Immature natural killer cell (primary cell): ENCODE measurements at regions not wholly inside any gene's neighbourhood (a gene's known extent, or its start where the extent isn't known, plus 50 kb on each side); places are given as distances from the start of the nearest gene placed in this dataset.

Experiments used
- DNase-seq, 3 donors: peaks; one replicate each; pipeline ENCODE4 v3.0.0; 2022; ENCODE audit warnings: mixed read lengths in 1 of 3
- H3K27ac Mint-ChIP-seq, 6 donors: one replicate each; pipeline ENCODE4 v1.8.0; 2020; ENCODE audit warnings: mixed read lengths in 6 of 6, mild to moderate bottlenecking in 5 of 6, inconsistent platforms in 4 of 6, moderate library complexity in 3 of 6
- H3K27me3 Mint-ChIP-seq, 3 donors: one replicate each; pipeline ENCODE4 v1.8.0; 2020 to 2021; ENCODE audit warnings: low read depth in 3 of 3, mild to moderate bottlenecking in 3 of 3, mixed read lengths in 3 of 3, moderate library complexity in 3 of 3, inconsistent platforms in 1 of 3
- H3K36me3 Mint-ChIP-seq, 3 donors: one replicate each; pipeline ENCODE4 v1.8.0; 2020; ENCODE audit warnings: mixed read lengths in 3 of 3, inconsistent platforms in 2 of 3, mild to moderate bottlenecking in 2 of 3
- H3K4me1 Mint-ChIP-seq, 2 donors: one replicate each; pipeline ENCODE4 v1.8.0; 2020; ENCODE audit warnings: inconsistent platforms in 2 of 2, mild to moderate bottlenecking in 2 of 2, mixed read lengths in 2 of 2, moderate library complexity in 1 of 2
- H3K4me3 Mint-ChIP-seq, 5 donors: one replicate each; pipeline ENCODE4 v1.8.0; 2020; ENCODE audit warnings: mild to moderate bottlenecking in 5 of 5, mixed read lengths in 5 of 5, inconsistent platforms in 3 of 5, moderate library complexity in 3 of 5
- H3K9me3 Mint-ChIP-seq, 6 donors: one replicate each; pipeline ENCODE4 v1.8.0; 2020; ENCODE audit warnings: mild to moderate bottlenecking in 6 of 6, mixed read lengths in 6 of 6, inconsistent platforms in 4 of 6, moderate library complexity in 3 of 6

DNA sequence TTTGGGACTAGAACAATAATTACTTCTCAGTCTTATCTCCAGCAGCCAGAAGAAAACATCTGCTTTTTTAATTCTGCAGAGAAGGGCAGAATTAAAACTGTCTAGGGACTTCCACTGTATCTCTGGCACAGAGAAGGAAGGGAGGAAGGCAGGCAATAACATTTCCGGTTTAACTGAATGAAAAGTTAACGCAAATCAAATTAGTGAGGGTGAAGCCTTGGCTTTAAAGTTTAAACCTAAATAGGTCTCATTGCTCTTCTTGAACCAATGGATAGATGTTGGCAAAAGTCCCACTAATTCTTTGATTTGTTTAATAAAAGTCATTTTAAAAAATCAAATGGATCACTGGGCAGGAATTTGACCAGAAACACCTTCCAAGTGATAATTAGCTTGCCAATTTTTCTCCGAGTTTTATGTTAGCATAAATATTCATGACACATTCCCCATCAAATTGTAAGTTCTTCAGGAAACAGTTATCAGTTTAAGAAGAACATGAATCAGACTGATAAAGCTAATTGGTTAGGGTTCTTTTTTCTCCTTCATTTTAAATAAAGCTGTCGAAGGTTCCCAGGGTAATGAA, 181.9 kb downstream of the SLC15A5 start:
- H3K36me3 Mint-ChIP-seq: no peaks in the 10 kb centered on the region
- H3K27ac Mint-ChIP-seq: no peak overlapping the region
- no peaks in the 10 kb centered on the region for H3K4me1 Mint-ChIP-seq
- H3K27me3 Mint-ChIP-seq: peaks cover 0 to 3% (median 2%) of the 10 kb centered on the region in 3 donors
- H3K4me3 Mint-ChIP-seq: no peak overlapping the region
- peaks cover 0 to 5% (median 0%) of the 10 kb centered on the region in 6 donors for H3K9me3 Mint-ChIP-seq
- DNase-seq: no peak

DNA sequence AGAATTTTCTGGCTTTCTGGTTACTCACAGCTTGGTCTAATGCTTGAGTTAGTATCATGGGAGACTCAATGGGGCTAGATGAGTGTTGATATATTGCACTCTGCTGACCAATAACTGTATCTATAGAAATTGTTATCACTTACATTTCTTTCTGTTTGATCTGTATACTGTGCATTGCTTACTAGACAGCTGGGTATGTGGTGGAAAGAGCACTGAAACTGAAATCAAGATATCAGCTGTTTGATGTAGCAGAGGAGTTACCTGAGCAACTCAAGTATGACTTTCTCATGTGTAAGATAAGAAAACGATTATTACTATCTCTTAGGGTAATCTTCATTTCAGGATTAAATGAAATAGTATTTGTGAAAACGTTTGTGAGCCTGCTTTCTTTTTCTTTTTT, 183.0 kb downstream of the SLC15A5 start:
- H3K27ac Mint-ChIP-seq: no peak overlapping the region
- H3K9me3 Mint-ChIP-seq: peaks cover 0 to 5% (median 0%) of the 10 kb centered on the region in 6 donors
- H3K4me3 Mint-ChIP-seq: no peak overlapping the region
- DNase-seq: no peak
- H3K4me1 Mint-ChIP-seq: no peaks in the 10 kb centered on the region
- peaks cover 0 to 3% (median 2%) of the 10 kb centered on the region in 3 donors for H3K27me3 Mint-ChIP-seq
- H3K36me3 Mint-ChIP-seq: no peaks in the 10 kb centered on the region

DNA sequence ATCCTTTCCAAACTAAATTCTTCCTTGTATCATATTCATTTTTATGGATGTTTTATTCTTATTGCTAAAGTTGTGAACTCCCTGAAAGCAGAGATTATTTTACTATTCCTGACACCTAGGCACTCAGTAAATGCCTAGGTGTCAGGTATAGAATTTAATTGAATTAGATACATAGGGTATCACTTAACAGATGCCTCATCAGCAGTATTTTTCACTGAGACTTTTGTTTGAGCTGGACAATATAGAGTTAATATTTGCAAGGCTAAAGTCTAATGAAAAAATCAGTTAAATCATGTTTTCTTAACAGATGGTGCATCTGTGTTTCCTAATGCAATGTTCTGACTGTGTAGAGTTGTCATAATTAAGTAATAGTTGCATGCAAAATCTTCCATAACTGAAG, 182.7 kb downstream of the DERA start:
- Mint-ChIP-seq H3K36me3 (no peaks in the 10 kb centered on the region), H3K4me3 (no peak overlapping the region), H3K9me3 (peaks cover 0 to 5% (median 0%) of the 10 kb centered on the region in 6 donors), H3K27me3 (peaks cover 0 to 3% (median 2%) of the 10 kb centered on the region in 3 donors), H3K4me1 (no peaks in the 10 kb centered on the region), H3K27ac (no peak overlapping the region)
- DNase-seq: no peak

DNA sequence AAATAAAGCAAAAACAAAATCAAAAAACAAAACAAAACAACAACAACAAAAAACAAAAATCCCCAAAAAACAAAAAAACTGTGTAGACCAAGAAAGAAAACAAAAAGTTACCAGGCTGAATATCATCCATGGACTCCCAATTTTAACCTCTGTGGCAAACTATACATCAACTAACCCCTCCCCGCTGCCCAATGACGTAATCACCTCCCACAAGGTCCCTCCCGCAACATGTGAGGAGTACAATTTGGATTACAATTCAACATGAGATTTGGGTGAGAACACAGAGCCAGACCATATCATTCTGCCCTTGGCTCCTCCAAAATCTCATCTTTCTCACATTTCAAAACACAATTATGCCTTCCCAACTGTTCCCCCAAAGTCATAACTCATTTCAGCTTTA, 179.8 kb downstream of the DERA start:
- no peaks in the 10 kb centered on the region for H3K36me3 Mint-ChIP-seq
- H3K9me3 Mint-ChIP-seq: peaks cover 0 to 5% (median 0%) of the 10 kb centered on the region in 6 donors
- H3K27me3 Mint-ChIP-seq: peaks cover 0 to 2% (median 1%) of the 10 kb centered on the region in 3 donors
- H3K4me3 Mint-ChIP-seq: no peak overlapping the region
- no peak for DNase-seq
- no peak overlapping the region for H3K27ac Mint-ChIP-seq
- H3K4me1 Mint-ChIP-seq: no peaks in the 10 kb centered on the region

DNA sequence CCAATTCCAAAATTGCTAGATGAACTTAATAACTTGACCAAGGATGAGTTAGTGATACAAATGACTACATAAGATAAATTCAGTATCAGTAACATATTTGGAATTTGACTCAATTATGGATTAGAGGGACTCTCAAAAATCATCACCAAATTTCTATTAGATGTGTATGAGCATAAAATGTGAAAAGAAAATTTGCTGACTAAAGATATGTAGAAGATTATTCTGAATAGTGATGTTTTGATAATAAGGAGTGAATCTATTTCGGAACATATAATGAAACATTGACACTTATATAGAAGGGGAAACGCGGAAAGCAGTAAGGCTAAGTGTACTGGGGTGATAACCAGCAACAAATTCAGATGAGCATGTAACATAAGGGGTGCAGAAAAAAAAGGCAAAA, 177.3 kb downstream of the DERA start:
- no peak overlapping the region for H3K4me3 Mint-ChIP-seq
- no peaks in the 10 kb centered on the region for H3K4me1 Mint-ChIP-seq
- H3K27ac Mint-ChIP-seq: no peak overlapping the region
- H3K27me3 Mint-ChIP-seq: peaks cover 0 to 2% (median 1%) of the 10 kb centered on the region in 3 donors
- DNase-seq: no peak
- peaks cover 0 to 5% (median under 1%) of the 10 kb centered on the region in 6 donors for H3K9me3 Mint-ChIP-seq
- H3K36me3 Mint-ChIP-seq: no peaks in the 10 kb centered on the region
